ENCODE measurements at regions not wholly inside any gene's neighbourhood (a gene's known extent, or its start where the extent isn't known, plus 50 kb on each side); places are given as distances from the start of the nearest gene placed in this dataset.

GRCh38 chr5:103938146-103938695 lies 375.6 kb upstream of the NUDT12 start:
- DNase-seq, result no peak
- Mint-ChIP-seq H3K4me1 (ENCODE audit: low read depth) (no peaks in the 10 kb centered on the region), H3K27me3 (ENCODE audit: low read depth) (no peaks in the 10 kb centered on the region), H3K9me3 (peaks cover 4% of the 10 kb centered on the region), H3K36me3 (ENCODE audit: insufficient read depth) (no peaks in the 10 kb centered on the region), H3K4me3 (no peak overlapping the region)
- ATAC-seq, result no peak

- Mint-ChIP-seq H3K27me3 (ENCODE audit: low read depth) (no peaks in the 10 kb centered on the region), H3K36me3 (ENCODE audit: insufficient read depth) (no peaks in the 10 kb centered on the region), H3K4me3 (no peak overlapping the region), H3K9me3 (peaks cover 10% of the 10 kb centered on the region), H3K4me1 (ENCODE audit: low read depth) (no peaks in the 10 kb centered on the region)
- DNase-seq (no peak), ATAC-seq (no peak)
These were observed 366.9 kb upstream of the NUDT12 start for GRCh38 chr5:103929338-103930013.

- Mint-ChIP-seq H3K4me3 (no peak overlapping the region), H3K36me3 (ENCODE audit: insufficient read depth) (no peaks in the 10 kb centered on the region), H3K9me3 (peaks cover 10% of the 10 kb centered on the region), H3K27me3 (ENCODE audit: low read depth) (no peaks in the 10 kb centered on the region), H3K4me1 (ENCODE audit: low read depth) (no peaks in the 10 kb centered on the region)
- no peak for ATAC-seq
- DNase-seq, result no peak
These were observed 365.1 kb upstream of the NUDT12 start for GRCh38 chr5:103927739-103928138.

GRCh38 chr5:103923616-103924168 lies 361.1 kb upstream of the NUDT12 start:
- DNase-seq (no peak), ATAC-seq (no peak)

GRCh38 chr5:103919506-103919905 lies 356.9 kb upstream of the NUDT12 start:
- DNase-seq (no peak), ATAC-seq (no peak)
- Mint-ChIP-seq H3K27me3 (ENCODE audit: low read depth) (no peaks in the 10 kb centered on the region), H3K4me1 (ENCODE audit: low read depth) (no peaks in the 10 kb centered on the region), H3K36me3 (ENCODE audit: insufficient read depth) (no peaks in the 10 kb centered on the region), H3K4me3 (no peak overlapping the region), H3K9me3 (no peaks in the 10 kb centered on the region)

More at GRCh38 chr5:103923616-103924168, 361.1 kb upstream of the NUDT12 start:
- no peaks in the 10 kb centered on the region for H3K4me1 Mint-ChIP-seq (ENCODE audit: low read depth)
- no peak overlapping the region for H3K4me3 Mint-ChIP-seq
- H3K27me3 Mint-ChIP-seq (ENCODE audit: low read depth), result no peaks in the 10 kb centered on the region
- peaks cover 8% of the 10 kb centered on the region for H3K9me3 Mint-ChIP-seq
- H3K36me3 Mint-ChIP-seq (ENCODE audit: insufficient read depth), result no peaks in the 10 kb centered on the region

GRCh38 chr5:103918668-103919367 lies 356.2 kb upstream of the NUDT12 start:
- no peaks in the 10 kb centered on the region for H3K36me3 Mint-ChIP-seq (ENCODE audit: insufficient read depth)
- no peak for DNase-seq
- no peaks in the 10 kb centered on the region for H3K27me3 Mint-ChIP-seq (ENCODE audit: low read depth)
- no peak for ATAC-seq
- H3K4me1 Mint-ChIP-seq (ENCODE audit: low read depth), result no peaks in the 10 kb centered on the region
- no peaks in the 10 kb centered on the region for H3K9me3 Mint-ChIP-seq
- H3K4me3 Mint-ChIP-seq, result no peak overlapping the region

- no peaks in the 10 kb centered on the region for H3K4me1 Mint-ChIP-seq (ENCODE audit: low read depth)
- H3K36me3 Mint-ChIP-seq (ENCODE audit: insufficient read depth), result no peaks in the 10 kb centered on the region
- no peaks in the 10 kb centered on the region for H3K27me3 Mint-ChIP-seq (ENCODE audit: low read depth)
- H3K9me3 Mint-ChIP-seq, result no peaks in the 10 kb centered on the region
- H3K4me3 Mint-ChIP-seq, result no peak overlapping the region
- ATAC-seq (no peak), DNase-seq (no peak)
These were observed 352.5 kb upstream of the NUDT12 start for GRCh38 chr5:103915081-103915480.

GRCh38 chr5:103910786-103911185 lies 348.2 kb upstream of the NUDT12 start:
- H3K9me3 Mint-ChIP-seq, result no peaks in the 10 kb centered on the region
- no peak overlapping the region for H3K4me3 Mint-ChIP-seq
- H3K4me1 Mint-ChIP-seq (ENCODE audit: low read depth), result no peaks in the 10 kb centered on the region
- ATAC-seq (no peak), DNase-seq (no peak)
- no peaks in the 10 kb centered on the region for H3K36me3 Mint-ChIP-seq (ENCODE audit: insufficient read depth)
- no peaks in the 10 kb centered on the region for H3K27me3 Mint-ChIP-seq (ENCODE audit: low read depth)

GRCh38 chr5:103910011-103910410 lies 347.4 kb upstream of the NUDT12 start:
- peaks cover 4% of the 10 kb centered on the region for H3K9me3 Mint-ChIP-seq
- H3K36me3 Mint-ChIP-seq (ENCODE audit: insufficient read depth), result no peaks in the 10 kb centered on the region
- DNase-seq, result no peak
- no peak for ATAC-seq
- no peak overlapping the region for H3K4me3 Mint-ChIP-seq
- no peaks in the 10 kb centered on the region for H3K4me1 Mint-ChIP-seq (ENCODE audit: low read depth)
- H3K27me3 Mint-ChIP-seq (ENCODE audit: low read depth), result no peaks in the 10 kb centered on the region

GRCh38 chr5:103909391-103909790 lies 346.8 kb upstream of the NUDT12 start:
- Mint-ChIP-seq H3K4me1 (ENCODE audit: low read depth) (no peaks in the 10 kb centered on the region), H3K27me3 (ENCODE audit: low read depth) (no peaks in the 10 kb centered on the region), H3K36me3 (ENCODE audit: insufficient read depth) (no peaks in the 10 kb centered on the region), H3K4me3 (no peak overlapping the region), H3K9me3 (peaks cover 8% of the 10 kb centered on the region)
- DNase-seq (no peak), ATAC-seq (no peak)

- Mint-ChIP-seq H3K4me3 (no peak overlapping the region), H3K4me1 (ENCODE audit: low read depth) (no peaks in the 10 kb centered on the region), H3K9me3 (peaks cover 10% of the 10 kb centered on the region), H3K36me3 (ENCODE audit: insufficient read depth) (no peaks in the 10 kb centered on the region), H3K27me3 (ENCODE audit: low read depth) (no peaks in the 10 kb centered on the region)
- DNase-seq, result no peak
- ATAC-seq, result no peak
These were observed 345.9 kb upstream of the NUDT12 start for GRCh38 chr5:103908336-103909080.

GRCh38 chr5:103907001-103907400 lies 344.4 kb upstream of the NUDT12 start:
- no peak overlapping the region for H3K4me3 Mint-ChIP-seq
- DNase-seq (no peak), ATAC-seq (no peak)
- no peaks in the 10 kb centered on the region for H3K36me3 Mint-ChIP-seq (ENCODE audit: insufficient read depth)
- peaks cover 12% of the 10 kb centered on the region for H3K9me3 Mint-ChIP-seq
- H3K27me3 Mint-ChIP-seq (ENCODE audit: low read depth), result no peaks in the 10 kb centered on the region
- no peaks in the 10 kb centered on the region for H3K4me1 Mint-ChIP-seq (ENCODE audit: low read depth)

- H3K4me3 Mint-ChIP-seq, result no peak overlapping the region
- peaks cover 23% of the 10 kb centered on the region for H3K9me3 Mint-ChIP-seq
- no peak for ATAC-seq
- H3K36me3 Mint-ChIP-seq (ENCODE audit: insufficient read depth), result no peaks in the 10 kb centered on the region
- no peak for DNase-seq
- no peaks in the 10 kb centered on the region for H3K27me3 Mint-ChIP-seq (ENCODE audit: low read depth)
- no peaks in the 10 kb centered on the region for H3K4me1 Mint-ChIP-seq (ENCODE audit: low read depth)
These were observed 342.1 kb upstream of the NUDT12 start for GRCh38 chr5:103904651-103905050.

- Mint-ChIP-seq H3K36me3 (ENCODE audit: insufficient read depth) (no peaks in the 10 kb centered on the region), H3K9me3 (peaks cover 28% of the 10 kb centered on the region), H3K4me3 (no peak overlapping the region), H3K4me1 (ENCODE audit: low read depth) (no peaks in the 10 kb centered on the region), H3K27me3 (ENCODE audit: low read depth) (no peaks in the 10 kb centered on the region)
- ATAC-seq (no peak), DNase-seq (no peak)
These were observed 340.3 kb upstream of the NUDT12 start for GRCh38 chr5:103902893-103903292.
